ENCODE measurements at regions not wholly inside any gene's neighbourhood (a gene's known extent, or its start where the extent isn't known, plus 50 kb on each side); places are given as distances from the start of the nearest gene placed in this dataset.
"Not testable (repeated sequence)": the region's sequence is repeated elsewhere in the genome, so short reads cannot be mapped to it uniquely, and the experiment has no call there.

DNA sequence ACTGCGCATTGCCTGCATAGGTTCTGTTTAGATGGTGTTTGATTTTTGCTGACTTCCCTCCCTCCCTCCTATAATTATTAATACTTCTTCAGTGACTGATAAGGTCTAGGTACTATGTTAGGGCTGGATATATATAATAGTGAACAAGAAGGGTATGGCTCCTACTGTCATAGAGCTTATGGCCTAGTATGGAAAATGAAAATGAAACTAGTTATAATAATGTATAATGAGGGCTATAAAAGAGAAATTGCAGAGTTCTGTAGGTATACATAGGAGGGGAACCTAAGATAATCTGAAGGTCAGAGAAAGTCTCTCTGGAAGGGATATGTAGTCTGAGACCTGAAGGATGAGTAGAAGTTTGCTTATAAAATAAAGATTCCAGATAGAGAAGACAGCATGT, 102.1 kb downstream of the DCK start:
- no peaks in the 10 kb centered on the region for H3K36me3 ChIP-seq (replicated peaks; ENCODE audit: insufficient read depth, low read depth)
- no peaks in the 10 kb centered on the region for H3K27me3 ChIP-seq
- H4K20me1 ChIP-seq (ENCODE audit: insufficient read depth, poor library complexity, severe bottlenecking): no peaks in the 10 kb centered on the region
- H2AFZ ChIP-seq: no peak overlapping the region
- no peaks in the 10 kb centered on the region for H3K79me2 ChIP-seq
- H3K4me1 ChIP-seq (ENCODE audit: insufficient read depth): no peaks in the 10 kb centered on the region
- no peak overlapping the region for H3K4me2 ChIP-seq
- DNase-seq (ENCODE audit: low spot score): no peak
- no peaks in the 10 kb centered on the region for H3K9me2 ChIP-seq (replicated peaks; ENCODE audit: insufficient read depth)
- no peaks in the 10 kb centered on the region for H3K9me3 ChIP-seq (ENCODE audit: low read depth)
- TF ChIP-seq EZH2 (IDR thresholded peaks at IDR 0.05; ENCODE audit: borderline replicate concordance) (no peak), EZH2phosphoT487 (IDR thresholded peaks at IDR 0.05; ENCODE audit: low read depth, severe bottlenecking, unreplicated experiment) (no peak)
- TF ChIP-seq, protein P1, sequence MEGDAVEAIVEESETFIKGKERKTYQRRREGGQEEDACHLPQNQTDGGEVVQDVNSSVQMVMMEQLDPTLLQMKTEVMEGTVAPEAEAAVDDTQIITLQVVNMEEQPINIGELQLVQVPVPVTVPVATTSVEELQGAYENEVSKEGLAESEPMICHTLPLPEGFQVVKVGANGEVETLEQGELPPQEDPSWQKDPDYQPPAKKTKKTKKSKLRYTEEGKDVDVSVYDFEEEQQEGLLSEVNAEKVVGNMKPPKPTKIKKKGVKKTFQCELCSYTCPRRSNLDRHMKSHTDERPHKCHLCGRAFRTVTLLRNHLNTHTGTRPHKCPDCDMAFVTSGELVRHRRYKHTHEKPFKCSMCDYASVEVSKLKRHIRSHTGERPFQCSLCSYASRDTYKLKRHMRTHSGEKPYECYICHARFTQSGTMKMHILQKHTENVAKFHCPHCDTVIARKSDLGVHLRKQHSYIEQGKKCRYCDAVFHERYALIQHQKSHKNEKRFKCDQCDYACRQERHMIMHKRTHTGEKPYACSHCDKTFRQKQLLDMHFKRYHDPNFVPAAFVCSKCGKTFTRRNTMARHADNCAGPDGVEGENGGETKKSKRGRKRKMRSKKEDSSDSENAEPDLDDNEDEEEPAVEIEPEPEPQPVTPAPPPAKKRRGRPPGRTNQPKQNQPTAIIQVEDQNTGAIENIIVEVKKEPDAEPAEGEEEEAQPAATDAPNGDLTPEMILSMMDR (IDR thresholded peaks at IDR 0.05; ENCODE audit: poor library complexity): no peak
- 95% methylated on average over 1 of the region's 1 CpG for WGBS (ENCODE audit: low lambda C conversion rate, missing lambda C conversion rate)
- no peak overlapping the region for H3K27ac ChIP-seq
- H3K4me3 ChIP-seq: no peak overlapping the region

DNA sequence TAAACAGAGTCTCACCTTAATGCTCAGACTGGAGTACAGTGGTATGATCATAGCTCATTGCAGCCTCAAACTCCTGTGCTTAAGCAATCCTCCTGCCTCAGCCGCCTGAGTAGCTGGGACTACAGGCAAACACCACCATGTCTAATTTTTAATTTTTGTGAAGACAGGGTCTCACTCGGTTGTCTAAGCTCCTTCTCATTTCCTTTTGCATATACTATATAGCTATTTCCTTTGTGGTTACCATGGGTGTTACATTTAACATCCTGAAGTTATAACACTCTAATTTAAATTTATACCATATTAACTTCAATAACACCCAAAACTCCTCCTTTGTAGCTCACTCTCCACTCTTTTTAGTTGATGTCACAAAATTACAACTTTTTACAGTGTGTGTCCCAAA, 114.3 kb downstream of the DCK start:
- no peaks in the 10 kb centered on the region for H3K79me2 ChIP-seq
- DNase-seq (ENCODE audit: low spot score): no peak
- TF ChIP-seq, protein P1 (IDR thresholded peaks at IDR 0.05; ENCODE audit: poor library complexity): no peak
- no peak for TF ChIP-seq EZH2phosphoT487 (IDR thresholded peaks at IDR 0.05; ENCODE audit: low read depth, severe bottlenecking, unreplicated experiment)
- no peak for TF ChIP-seq EZH2 (IDR thresholded peaks at IDR 0.05; ENCODE audit: borderline replicate concordance)
- H3K9me2 ChIP-seq (replicated peaks; ENCODE audit: insufficient read depth): no peaks in the 10 kb centered on the region
- no peaks in the 10 kb centered on the region for H3K4me1 ChIP-seq (ENCODE audit: insufficient read depth)
- H3K4me3 ChIP-seq: no peak overlapping the region
- no peaks in the 10 kb centered on the region for H3K9me3 ChIP-seq (ENCODE audit: low read depth)
- no peaks in the 10 kb centered on the region for H4K20me1 ChIP-seq (ENCODE audit: insufficient read depth, poor library complexity, severe bottlenecking)
- no peak overlapping the region for H3K27ac ChIP-seq
- H3K27me3 ChIP-seq: no peaks in the 10 kb centered on the region
- H3K36me3 ChIP-seq (replicated peaks; ENCODE audit: insufficient read depth, low read depth): no peaks in the 10 kb centered on the region
- WGBS (ENCODE audit: low lambda C conversion rate, missing lambda C conversion rate): 94% methylated on average over 2 of the region's 2 CpGs
- H2AFZ ChIP-seq: no peak overlapping the region
- H3K4me2 ChIP-seq: no peak overlapping the region

DNA sequence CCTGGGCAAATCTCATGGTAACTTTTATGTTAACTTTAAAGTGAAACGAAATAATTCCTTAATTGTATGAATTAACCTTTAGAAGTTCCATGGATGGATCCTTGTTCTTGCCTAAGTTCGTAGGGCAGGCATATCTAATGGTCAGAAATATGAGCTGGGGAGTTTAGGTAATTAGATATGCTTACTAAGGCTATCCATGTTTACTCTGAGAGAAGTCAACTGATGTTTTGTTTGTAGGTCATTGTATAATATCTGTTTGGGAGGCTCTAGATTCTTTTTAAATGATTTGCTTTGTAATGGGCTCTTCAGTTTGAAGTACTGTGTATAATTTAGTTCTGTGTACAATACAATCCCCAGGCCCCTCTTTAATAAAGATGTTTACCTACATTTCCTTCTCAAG, 117.0 kb downstream of the DCK start:
- no peaks in the 10 kb centered on the region for H3K36me3 ChIP-seq (replicated peaks; ENCODE audit: insufficient read depth, low read depth)
- no peak overlapping the region for H3K27ac ChIP-seq
- no peaks in the 10 kb centered on the region for H3K79me2 ChIP-seq
- H3K9me3 ChIP-seq (ENCODE audit: low read depth): no peaks in the 10 kb centered on the region
- TF ChIP-seq, protein P1 (IDR thresholded peaks at IDR 0.05; ENCODE audit: poor library complexity): no peak
- TF ChIP-seq EZH2 (IDR thresholded peaks at IDR 0.05; ENCODE audit: borderline replicate concordance) (no peak), EZH2phosphoT487 (IDR thresholded peaks at IDR 0.05; ENCODE audit: low read depth, severe bottlenecking, unreplicated experiment) (no peak)
- no peaks in the 10 kb centered on the region for H3K27me3 ChIP-seq
- DNase-seq (ENCODE audit: low spot score): no peak
- no peak overlapping the region for H2AFZ ChIP-seq
- no peaks in the 10 kb centered on the region for H3K9me2 ChIP-seq (replicated peaks; ENCODE audit: insufficient read depth)
- no peaks in the 10 kb centered on the region for H3K4me1 ChIP-seq (ENCODE audit: insufficient read depth)
- H3K4me2 ChIP-seq: no peak overlapping the region
- H3K4me3 ChIP-seq: no peak overlapping the region
- WGBS (ENCODE audit: low lambda C conversion rate, missing lambda C conversion rate): 72% methylated on average over 2 of the region's 2 CpGs
- H4K20me1 ChIP-seq (ENCODE audit: insufficient read depth, poor library complexity, severe bottlenecking): no peaks in the 10 kb centered on the region

DNA sequence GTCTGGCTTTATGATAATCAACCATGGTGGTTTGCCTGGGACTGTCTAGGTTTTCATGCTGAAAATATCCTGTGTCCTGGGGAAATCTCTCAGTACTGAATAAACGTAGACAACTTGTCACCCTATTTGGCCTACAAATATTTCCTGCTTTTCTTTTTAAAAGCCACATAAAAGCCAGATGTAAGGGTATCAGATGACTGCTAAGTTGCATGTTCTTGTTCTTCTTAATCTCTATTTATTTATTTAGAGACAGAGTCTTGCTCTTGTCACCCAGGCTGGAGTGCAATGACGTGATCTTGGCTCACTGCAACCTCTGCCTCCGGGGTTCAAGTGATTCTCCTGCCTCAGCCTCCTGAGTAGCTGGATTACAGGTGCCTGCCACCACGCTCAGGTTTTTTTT, 117.7 kb downstream of the DCK start:
- H3K4me3 ChIP-seq; H3K9me2 ChIP-seq (replicated peaks; ENCODE audit: insufficient read depth); H3K79me2 ChIP-seq; H3K4me1 ChIP-seq (ENCODE audit: insufficient read depth); H4K20me1 ChIP-seq (ENCODE audit: insufficient read depth, poor library complexity, severe bottlenecking); H3K9me3 ChIP-seq (ENCODE audit: low read depth); H3K27me3 ChIP-seq; H3K36me3 ChIP-seq (replicated peaks; ENCODE audit: insufficient read depth, low read depth); DNase-seq (ENCODE audit: low spot score); H3K27ac ChIP-seq; H3K4me2 ChIP-seq; H2AFZ ChIP-seq: not testable (repeated sequence)
- 62% methylated on average over 4 of the region's 4 CpGs for WGBS (ENCODE audit: low lambda C conversion rate, missing lambda C conversion rate)
